ENCODE measurements at regions not wholly inside any gene's neighbourhood (a gene's known extent, or its start where the extent isn't known, plus 50 kb on each side); places are given as distances from the start of the nearest gene placed in this dataset.

DNA sequence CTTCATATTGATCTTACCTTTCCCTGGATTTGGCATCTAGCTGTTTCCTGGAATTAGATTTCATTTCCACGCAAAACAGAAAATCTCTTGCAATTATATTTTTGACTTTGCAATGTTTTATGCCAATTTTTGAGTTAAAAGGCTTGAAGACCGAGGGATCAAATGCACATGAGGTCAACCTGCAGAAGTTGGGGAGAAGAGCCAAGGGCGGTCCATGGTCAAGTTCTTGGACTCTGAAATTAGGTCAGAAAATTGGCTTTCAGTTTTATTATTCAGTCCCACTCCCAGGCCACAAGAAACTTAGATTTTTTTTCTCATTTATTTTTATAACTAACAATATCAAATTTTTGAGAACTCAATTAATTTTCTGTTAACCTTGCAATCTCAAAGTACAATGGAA is 499.1 kb upstream of the USP24 start:
- DNase-seq (ENCODE audit: low read depth) = no peak
- no peaks in the 10 kb centered on the region for H3K36me3 ChIP-seq (ENCODE audit: control insufficient read depth, insufficient read depth, low read length, severe bottlenecking)
- H3K4me3 ChIP-seq (ENCODE audit: low read length) = no peak overlapping the region
- H3K9me3 ChIP-seq (ENCODE audit: control insufficient read depth, low read length) = no peaks in the 10 kb centered on the region
- H3K27me3 ChIP-seq (replicated peaks; ENCODE audit: control insufficient read depth, insufficient read depth, low read length) = no peaks in the 10 kb centered on the region
- H3K9ac ChIP-seq (ENCODE audit: low read length) = no peak overlapping the region
- H3K4me1 ChIP-seq (ENCODE audit: control insufficient read depth, insufficient read depth, low read length) = peaks cover 38% of the 10 kb centered on the region

DNA sequence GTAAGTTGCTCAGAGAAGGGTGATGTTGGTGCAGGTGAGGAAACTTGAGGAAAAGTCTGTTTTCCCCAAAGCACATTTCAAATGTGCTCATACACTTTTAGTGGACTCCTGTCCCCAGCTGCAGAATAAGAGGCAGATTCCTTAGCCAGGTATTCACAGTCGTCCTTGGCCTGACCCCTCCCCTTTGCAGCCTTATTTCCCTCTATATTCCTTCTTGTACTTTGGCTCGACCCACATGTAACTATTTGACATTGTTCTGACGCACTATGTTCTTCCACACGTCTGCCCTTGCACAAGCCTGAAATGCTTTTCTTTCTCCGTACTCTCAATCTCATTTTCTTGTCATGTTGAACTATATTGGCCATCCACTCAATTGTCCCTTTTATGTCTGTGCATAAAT is 498.4 kb upstream of the USP24 start:
- H3K4me3 ChIP-seq (ENCODE audit: low read length) = no peak overlapping the region
- no peaks in the 10 kb centered on the region for H3K27me3 ChIP-seq (replicated peaks; ENCODE audit: control insufficient read depth, insufficient read depth, low read length)
- H3K36me3 ChIP-seq (ENCODE audit: control insufficient read depth, insufficient read depth, low read length, severe bottlenecking) = no peaks in the 10 kb centered on the region
- H3K9ac ChIP-seq (ENCODE audit: low read length) = no peak overlapping the region
- no peaks in the 10 kb centered on the region for H3K9me3 ChIP-seq (ENCODE audit: control insufficient read depth, low read length)
- DNase-seq (ENCODE audit: low read depth) = no peak
- peaks cover 36% of the 10 kb centered on the region for H3K4me1 ChIP-seq (ENCODE audit: control insufficient read depth, insufficient read depth, low read length)

DNA sequence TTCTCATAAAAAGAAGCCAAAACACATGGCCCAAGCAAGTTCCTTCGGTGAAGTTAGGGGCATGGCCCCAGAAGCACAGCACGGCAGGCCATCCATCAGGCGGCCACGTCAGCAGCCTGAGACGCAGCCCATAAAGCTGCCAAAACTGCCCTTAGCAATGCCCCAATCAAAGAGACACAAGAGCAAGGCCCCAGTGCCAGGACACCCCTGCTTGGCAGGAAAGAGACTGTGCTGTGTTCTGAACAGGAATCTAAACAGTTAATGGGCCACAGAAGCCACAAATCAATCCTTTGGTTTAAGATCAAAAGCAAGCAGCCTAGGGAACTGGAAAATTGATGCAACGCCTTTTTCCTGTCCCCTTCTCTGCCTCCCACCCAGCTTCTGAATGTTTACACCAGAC is 497.0 kb upstream of the USP24 start:
- Histone ChIP-seq H3K36me3 (ENCODE audit: control insufficient read depth, insufficient read depth, low read length, severe bottlenecking) (no peaks in the 10 kb centered on the region), H3K27me3 (replicated peaks; ENCODE audit: control insufficient read depth, insufficient read depth, low read length) (no peaks in the 10 kb centered on the region), H3K9ac (ENCODE audit: low read length) (no peak overlapping the region), H3K4me1 (ENCODE audit: control insufficient read depth, insufficient read depth, low read length) (peaks cover 22% of the 10 kb centered on the region), H3K4me3 (ENCODE audit: low read length) (no peak overlapping the region), H3K9me3 (ENCODE audit: control insufficient read depth, low read length) (no peaks in the 10 kb centered on the region)
- no peak for DNase-seq (ENCODE audit: low read depth)

GRCh38 chr1:55708781-55709180 is 493.6 kb upstream of the USP24 start:
- Histone ChIP-seq H3K9me3 (ENCODE audit: control insufficient read depth, low read length) (no peaks in the 10 kb centered on the region), H3K9ac (ENCODE audit: low read length) (no peak overlapping the region), H3K4me3 (ENCODE audit: low read length) (no peak overlapping the region), H3K4me1 (ENCODE audit: control insufficient read depth, insufficient read depth, low read length) (peaks cover 7% of the 10 kb centered on the region), H3K27me3 (replicated peaks; ENCODE audit: control insufficient read depth, insufficient read depth, low read length) (no peaks in the 10 kb centered on the region), H3K36me3 (ENCODE audit: control insufficient read depth, insufficient read depth, low read length, severe bottlenecking) (no peaks in the 10 kb centered on the region)
- no peak for DNase-seq (ENCODE audit: low read depth)

DNA sequence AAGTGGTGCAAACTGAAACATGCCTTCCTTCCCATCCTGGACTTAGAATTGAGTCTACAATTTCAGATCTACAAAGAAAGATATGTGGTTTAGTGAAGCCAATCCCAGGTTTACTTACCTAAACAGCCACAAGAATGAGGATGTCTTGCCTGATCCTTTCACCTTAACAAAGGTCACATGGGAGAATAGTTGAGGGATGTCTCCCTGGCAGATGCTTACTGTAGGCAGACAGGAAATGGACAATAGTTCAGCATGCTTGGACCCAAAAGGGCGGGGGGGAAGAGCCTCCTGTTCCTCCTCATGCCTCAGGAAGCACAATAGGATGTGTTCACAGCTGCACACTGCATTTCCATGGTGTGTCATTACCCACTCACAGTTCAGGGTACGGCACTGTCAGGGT is 492.7 kb upstream of the USP24 start:
- no peaks in the 10 kb centered on the region for H3K9me3 ChIP-seq (ENCODE audit: control insufficient read depth, low read length)
- no peaks in the 10 kb centered on the region for H3K36me3 ChIP-seq (ENCODE audit: control insufficient read depth, insufficient read depth, low read length, severe bottlenecking)
- DNase-seq (ENCODE audit: low read depth) = no peak
- no peaks in the 10 kb centered on the region for H3K27me3 ChIP-seq (replicated peaks; ENCODE audit: control insufficient read depth, insufficient read depth, low read length)
- H3K9ac ChIP-seq (ENCODE audit: low read length) = no peak overlapping the region
- no peak overlapping the region for H3K4me3 ChIP-seq (ENCODE audit: low read length)
- H3K4me1 ChIP-seq (ENCODE audit: control insufficient read depth, insufficient read depth, low read length) = peaks cover 7% of the 10 kb centered on the region

DNA sequence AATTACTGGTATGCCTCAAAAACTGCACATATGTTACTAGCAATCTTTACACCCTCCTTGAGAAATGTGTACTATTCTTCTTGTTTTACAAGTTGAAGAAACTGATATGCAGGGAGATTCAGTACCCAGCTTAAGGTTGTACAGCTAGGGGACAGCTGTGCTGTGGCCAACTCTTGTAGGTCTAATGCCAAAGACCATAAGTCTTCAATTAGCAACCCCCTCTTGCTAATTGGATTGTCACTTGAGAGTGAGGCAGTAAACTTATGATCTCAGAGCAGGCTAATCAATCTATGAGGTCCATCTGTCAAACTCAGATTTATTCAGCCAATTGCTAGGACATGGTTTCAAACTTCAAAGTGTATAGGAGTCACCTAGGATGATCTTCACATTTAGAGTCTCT is 492.0 kb upstream of the USP24 start:
- Histone ChIP-seq H3K4me1 (ENCODE audit: control insufficient read depth, insufficient read depth, low read length) (peaks cover 7% of the 10 kb centered on the region), H3K27me3 (replicated peaks; ENCODE audit: control insufficient read depth, insufficient read depth, low read length) (no peaks in the 10 kb centered on the region), H3K4me3 (ENCODE audit: low read length) (no peak overlapping the region), H3K9ac (ENCODE audit: low read length) (no peak overlapping the region), H3K36me3 (ENCODE audit: control insufficient read depth, insufficient read depth, low read length, severe bottlenecking) (no peaks in the 10 kb centered on the region), H3K9me3 (ENCODE audit: control insufficient read depth, low read length) (no peaks in the 10 kb centered on the region)
- DNase-seq (ENCODE audit: low read depth) = no peak

DNA sequence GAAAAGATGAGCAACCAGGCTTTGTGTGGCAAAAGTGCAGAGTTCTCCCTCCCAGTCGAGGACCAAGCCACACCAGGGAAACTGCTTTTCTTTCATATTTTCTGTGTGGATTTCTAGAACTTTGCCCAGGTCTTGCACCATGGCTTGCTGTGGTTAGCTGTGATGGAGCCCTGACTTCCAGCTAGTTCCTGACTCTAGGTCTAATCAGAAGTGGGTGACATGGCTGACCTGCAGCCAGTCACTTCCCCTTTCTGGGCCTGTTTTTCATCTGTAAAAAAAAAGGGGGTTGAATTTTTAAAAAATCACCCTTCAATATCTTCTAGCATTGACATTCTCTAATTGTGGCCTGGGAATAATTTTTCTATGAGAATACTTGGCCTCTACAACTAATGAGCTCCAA is 491.2 kb upstream of the USP24 start:
- Histone ChIP-seq H3K27me3 (replicated peaks; ENCODE audit: control insufficient read depth, insufficient read depth, low read length) (no peaks in the 10 kb centered on the region), H3K4me3 (ENCODE audit: low read length) (no peak overlapping the region), H3K36me3 (ENCODE audit: control insufficient read depth, insufficient read depth, low read length, severe bottlenecking) (no peaks in the 10 kb centered on the region), H3K9me3 (ENCODE audit: control insufficient read depth, low read length) (no peaks in the 10 kb centered on the region), H3K9ac (ENCODE audit: low read length) (no peak overlapping the region), H3K4me1 (ENCODE audit: control insufficient read depth, insufficient read depth, low read length) (peaks cover 12% of the 10 kb centered on the region)
- no peak for DNase-seq (ENCODE audit: low read depth)

DNA sequence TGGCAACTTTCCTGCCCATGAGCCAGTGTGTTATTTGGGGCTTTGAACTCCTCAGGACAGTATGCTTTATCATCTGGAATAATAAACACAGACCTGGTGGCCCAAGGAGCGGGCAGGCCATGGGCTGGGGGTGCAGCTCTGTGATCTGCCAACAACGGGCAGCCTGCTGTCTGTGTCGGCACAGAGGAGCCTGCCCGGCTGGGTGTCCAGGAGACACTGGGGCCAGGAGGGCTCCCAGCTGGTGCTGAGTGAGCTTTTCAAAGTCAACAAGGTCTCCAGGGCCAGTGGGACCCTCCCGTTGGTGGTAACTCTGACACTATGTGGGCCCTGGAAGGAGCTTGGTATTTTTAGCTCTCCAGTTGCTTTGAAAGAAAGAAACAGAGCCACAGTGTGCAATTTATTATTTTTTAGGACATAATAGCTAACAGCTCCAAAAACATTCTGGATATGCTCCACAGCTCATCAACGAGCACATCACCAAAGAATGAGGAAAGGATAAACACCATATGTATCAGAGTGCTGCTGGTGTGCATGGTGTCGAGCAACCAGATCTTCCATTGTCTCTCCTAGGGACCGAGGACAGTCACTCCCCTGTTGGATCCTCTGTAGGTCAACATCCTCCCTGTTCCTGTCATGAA is 488.7 kb upstream of the USP24 start:
- no peak overlapping the region for H3K4me3 ChIP-seq (ENCODE audit: low read length)
- no peaks in the 10 kb centered on the region for H3K36me3 ChIP-seq (ENCODE audit: control insufficient read depth, insufficient read depth, low read length, severe bottlenecking)
- peaks cover 19% of the 10 kb centered on the region for H3K4me1 ChIP-seq (ENCODE audit: control insufficient read depth, insufficient read depth, low read length)
- no peaks in the 10 kb centered on the region for H3K27me3 ChIP-seq (replicated peaks; ENCODE audit: control insufficient read depth, insufficient read depth, low read length)
- no peaks in the 10 kb centered on the region for H3K9me3 ChIP-seq (ENCODE audit: control insufficient read depth, low read length)
- no peak for DNase-seq (ENCODE audit: low read depth)
- H3K9ac ChIP-seq (ENCODE audit: low read length) = no peak overlapping the region

DNA sequence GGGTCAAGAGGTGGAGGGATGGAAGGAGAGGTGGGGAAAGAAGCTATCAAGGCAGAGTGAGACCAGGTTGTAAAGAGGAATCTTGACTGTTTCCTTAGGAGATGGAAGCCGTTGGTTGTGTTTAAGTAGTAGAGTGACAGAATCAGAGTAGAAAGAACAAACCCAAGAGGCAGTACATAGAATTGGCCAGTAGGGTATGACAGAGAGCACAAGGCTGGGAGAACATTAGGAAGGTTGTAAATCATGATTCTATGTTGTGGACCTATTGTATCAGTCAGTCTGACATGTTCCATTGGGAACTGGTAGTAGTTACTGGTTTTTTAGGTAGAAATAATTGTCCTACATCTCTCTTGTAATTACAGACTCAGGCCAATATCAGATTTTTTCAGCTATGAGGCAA is 486.9 kb upstream of the USP24 start:
- H3K4me1 ChIP-seq (ENCODE audit: control insufficient read depth, insufficient read depth, low read length) = peaks cover 23% of the 10 kb centered on the region
- H3K27me3 ChIP-seq (replicated peaks; ENCODE audit: control insufficient read depth, insufficient read depth, low read length) = no peaks in the 10 kb centered on the region
- DNase-seq (ENCODE audit: low read depth) = peak; percentile 24
- no peaks in the 10 kb centered on the region for H3K36me3 ChIP-seq (ENCODE audit: control insufficient read depth, insufficient read depth, low read length, severe bottlenecking)
- no peak overlapping the region for H3K4me3 ChIP-seq (ENCODE audit: low read length)
- H3K9me3 ChIP-seq (ENCODE audit: control insufficient read depth, low read length) = no peaks in the 10 kb centered on the region
- H3K9ac ChIP-seq (ENCODE audit: low read length) = no peak overlapping the region

GRCh38 chr1:55700359-55701130 is 485.4 kb upstream of the USP24 start:
- Histone ChIP-seq H3K4me1 (ENCODE audit: control insufficient read depth, insufficient read depth, low read length) (peaks cover 35% of the 10 kb centered on the region), H3K36me3 (ENCODE audit: control insufficient read depth, insufficient read depth, low read length, severe bottlenecking) (no peaks in the 10 kb centered on the region), H3K9ac (ENCODE audit: low read length) (no peak overlapping the region), H3K27me3 (replicated peaks; ENCODE audit: control insufficient read depth, insufficient read depth, low read length) (no peaks in the 10 kb centered on the region), H3K9me3 (ENCODE audit: control insufficient read depth, low read length) (no peaks in the 10 kb centered on the region), H3K4me3 (ENCODE audit: low read length) (no peak overlapping the region)
- DNase-seq (ENCODE audit: low read depth) = no peak

DNA sequence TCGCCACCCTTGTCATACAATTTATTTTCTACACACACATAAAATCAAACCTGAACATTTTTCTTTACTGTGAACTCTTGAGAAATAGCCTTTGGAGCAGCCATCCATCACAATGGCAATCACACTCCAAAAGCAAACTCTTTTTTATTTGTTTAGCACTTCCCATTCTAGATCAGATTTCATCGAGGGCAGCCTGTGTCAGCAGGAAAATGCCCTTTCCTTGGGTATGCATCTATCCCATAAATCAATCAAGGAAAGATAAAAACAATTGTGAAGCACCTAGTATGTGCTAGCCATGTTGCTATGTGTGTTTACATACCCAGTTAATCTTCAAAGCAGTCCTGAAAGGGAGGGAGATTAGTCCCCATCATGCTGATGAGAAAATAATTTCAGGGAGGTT is 484.1 kb upstream of the USP24 start:
- Histone ChIP-seq H3K9me3 (ENCODE audit: control insufficient read depth, low read length) (no peaks in the 10 kb centered on the region), H3K27me3 (replicated peaks; ENCODE audit: control insufficient read depth, insufficient read depth, low read length) (no peaks in the 10 kb centered on the region), H3K4me3 (ENCODE audit: low read length) (no peak overlapping the region), H3K4me1 (ENCODE audit: control insufficient read depth, insufficient read depth, low read length) (peaks cover 48% of the 10 kb centered on the region), H3K9ac (ENCODE audit: low read length) (no peak overlapping the region), H3K36me3 (ENCODE audit: control insufficient read depth, insufficient read depth, low read length, severe bottlenecking) (no peaks in the 10 kb centered on the region)
- no peak for DNase-seq (ENCODE audit: low read depth)
